Amniotic epithelial cell (primary cell): ENCODE measurements at regions not wholly inside any gene's neighbourhood (a gene's known extent, or its start where the extent isn't known, plus 50 kb on each side); places are given as distances from the start of the nearest gene placed in this dataset.
"Not testable (repeated sequence)": the region's sequence is repeated elsewhere in the genome, so short reads cannot be mapped to it uniquely, and the experiment has no call there.

Experiments
- DNase-seq: peaks from one replicate; pipeline ENCODE4 v3.0.0-alpha.2; 2010; ENCODE audit warnings: low read depth

DNA sequence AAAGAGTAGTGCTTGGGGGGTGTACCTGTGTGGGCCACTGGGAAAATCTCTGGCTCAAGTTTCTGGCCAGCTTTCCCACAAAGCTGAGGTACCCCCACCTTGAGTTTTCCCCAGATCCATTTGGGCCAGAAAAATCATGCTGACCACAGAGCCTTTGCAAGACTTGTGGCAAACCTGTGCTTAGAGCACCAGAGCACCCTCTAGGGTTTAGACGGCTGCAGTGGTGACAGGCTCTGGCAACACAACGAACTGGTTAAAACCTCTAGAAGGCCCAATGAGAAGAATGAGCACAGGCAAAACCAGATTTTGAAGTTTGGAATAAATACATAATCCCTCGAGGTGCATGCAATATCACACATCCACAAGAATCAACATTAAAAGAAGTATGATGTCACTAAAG lies 290.7 kb upstream of the FOLH1 start:
- no peak for DNase-seq

DNA sequence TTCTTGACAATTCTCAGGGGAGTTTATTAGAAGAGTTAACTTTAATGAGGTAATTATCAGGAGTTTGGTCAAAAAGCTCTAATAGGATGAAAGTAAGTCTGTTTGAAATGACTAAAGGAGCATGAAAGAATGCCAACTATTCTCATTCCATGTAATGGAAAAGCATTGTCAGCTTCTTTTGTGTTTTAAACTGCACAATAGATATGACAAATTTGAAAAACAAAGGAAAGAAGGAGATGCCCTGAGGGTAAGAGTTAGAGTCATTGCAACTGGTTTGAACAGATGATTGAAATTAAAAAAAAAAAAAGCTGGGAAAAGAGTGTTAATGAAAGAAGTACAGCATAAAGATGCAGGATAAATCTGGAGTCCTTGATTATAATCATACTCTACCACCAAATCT lies 296.8 kb upstream of the FOLH1 start:
- DNase-seq, result no peak

DNA sequence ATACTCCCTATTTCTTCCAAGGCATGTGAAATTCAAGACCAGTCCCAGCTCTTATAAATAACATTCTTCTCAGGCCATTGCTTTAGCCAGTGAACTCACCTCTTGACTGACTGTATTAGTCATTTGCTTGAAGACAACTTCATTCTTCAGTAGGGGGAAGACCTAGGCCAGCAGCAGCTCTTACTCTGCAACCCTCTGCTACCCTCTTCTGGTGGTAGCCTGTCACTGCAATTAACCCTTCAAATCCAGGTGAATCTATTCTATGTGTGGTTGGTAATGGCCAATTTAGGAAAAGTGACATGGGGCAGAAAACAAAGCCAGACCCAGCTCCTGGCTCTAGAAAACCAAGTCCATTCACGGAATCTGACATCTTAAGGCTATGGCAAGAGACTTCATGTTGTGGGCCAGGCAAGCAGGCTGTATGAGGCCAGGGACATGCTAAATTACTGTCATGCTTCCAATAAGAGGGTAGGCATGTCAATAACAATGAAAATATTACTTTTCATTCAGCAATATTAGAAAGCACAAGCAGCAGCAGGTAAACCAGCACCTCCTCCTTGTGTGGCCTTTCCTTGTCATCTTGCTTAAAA lies 317.9 kb upstream of the FOLH1 start:
- DNase-seq, result peak; percentile 55

DNA sequence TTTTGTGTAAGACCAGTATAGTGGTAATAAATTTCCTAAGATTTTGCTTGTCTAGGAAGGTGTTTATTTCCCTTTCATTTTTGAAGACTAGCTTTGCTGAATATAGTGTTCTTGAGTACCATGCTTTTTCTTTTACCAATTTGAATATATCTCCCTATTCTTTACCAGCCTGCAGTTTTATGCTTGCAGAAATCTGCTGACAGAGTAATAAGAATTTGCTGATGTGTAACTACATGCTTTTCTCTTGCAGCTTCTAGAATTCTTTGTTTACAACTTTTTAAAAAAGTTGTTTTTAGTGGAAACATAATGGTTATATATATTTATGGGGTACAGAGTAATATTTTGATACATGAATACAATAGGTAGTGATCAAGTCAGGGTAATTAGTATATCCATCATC lies 324.8 kb upstream of the FOLH1 start:
- no peak for DNase-seq

DNA sequence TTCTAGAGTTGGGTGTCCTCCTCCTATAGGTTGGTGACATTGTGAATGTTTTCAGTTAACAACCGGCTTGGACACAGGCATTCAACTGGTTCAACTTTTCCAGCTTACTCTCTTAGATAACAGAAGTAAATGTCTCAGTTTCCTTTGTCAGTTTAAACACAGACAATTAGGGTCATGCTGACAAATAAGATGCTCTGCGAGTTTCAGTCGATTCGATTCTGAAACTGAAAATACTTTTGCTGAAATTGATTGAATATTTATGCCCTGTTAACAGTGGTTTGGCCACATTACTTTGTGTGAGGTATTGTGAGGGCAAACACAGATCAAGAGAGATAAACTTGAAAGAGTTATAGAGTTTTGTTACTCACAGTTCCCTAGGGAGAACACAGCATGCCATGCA lies 330.5 kb upstream of the FOLH1 start:
- DNase-seq, result not testable (repeated sequence)

DNA sequence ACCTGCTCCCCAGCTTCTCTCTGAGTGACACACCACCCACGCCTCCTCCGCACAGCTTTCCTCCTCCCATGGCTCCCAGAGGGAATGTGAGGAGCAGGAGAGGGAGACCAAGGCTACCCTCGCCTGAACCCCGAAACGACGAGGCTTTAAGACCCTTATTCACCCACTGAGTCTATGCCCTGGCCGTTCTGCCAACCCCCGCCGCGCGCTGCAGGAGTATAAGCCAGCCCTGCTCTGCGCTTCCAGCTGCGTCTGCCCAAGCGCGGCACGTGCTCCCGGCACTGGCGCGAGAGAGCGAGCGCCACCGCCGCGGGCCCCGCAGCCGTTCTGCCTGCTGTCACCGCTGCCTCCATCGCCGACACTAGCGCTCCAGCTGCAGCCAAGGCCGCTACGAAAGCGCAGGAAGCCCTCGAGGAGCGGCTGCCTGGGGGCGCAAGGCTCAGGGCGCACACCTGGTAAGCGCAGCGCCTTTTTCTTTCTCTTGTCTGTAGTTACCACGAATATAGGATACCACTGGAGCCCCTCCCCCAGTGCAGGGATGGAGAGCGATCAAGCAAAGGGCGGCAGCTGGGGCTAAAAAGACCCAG lies 350.0 kb upstream of the FOLH1 start:
- not testable (repeated sequence) for DNase-seq

DNA sequence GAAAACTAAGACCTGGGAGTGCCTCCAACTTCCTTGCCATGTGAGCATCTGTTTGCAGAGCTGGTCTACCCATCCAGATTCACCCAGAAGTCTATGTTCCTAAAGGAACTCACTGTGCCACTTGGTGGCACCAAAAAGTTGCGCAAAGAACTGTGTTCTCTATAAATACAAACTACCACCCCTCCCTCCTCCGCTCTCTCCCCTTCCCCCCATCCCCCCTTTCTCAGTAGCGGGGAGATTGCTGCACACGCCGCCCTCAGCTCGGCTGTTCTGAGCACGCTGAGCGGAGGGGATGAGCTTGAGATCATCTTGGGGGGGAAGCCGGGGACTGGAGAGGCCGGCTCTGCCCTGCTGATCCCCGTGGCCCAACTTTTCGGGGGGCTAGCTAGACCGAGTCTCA lies 352.2 kb upstream of the FOLH1 start:
- not testable (repeated sequence) for DNase-seq

DNA sequence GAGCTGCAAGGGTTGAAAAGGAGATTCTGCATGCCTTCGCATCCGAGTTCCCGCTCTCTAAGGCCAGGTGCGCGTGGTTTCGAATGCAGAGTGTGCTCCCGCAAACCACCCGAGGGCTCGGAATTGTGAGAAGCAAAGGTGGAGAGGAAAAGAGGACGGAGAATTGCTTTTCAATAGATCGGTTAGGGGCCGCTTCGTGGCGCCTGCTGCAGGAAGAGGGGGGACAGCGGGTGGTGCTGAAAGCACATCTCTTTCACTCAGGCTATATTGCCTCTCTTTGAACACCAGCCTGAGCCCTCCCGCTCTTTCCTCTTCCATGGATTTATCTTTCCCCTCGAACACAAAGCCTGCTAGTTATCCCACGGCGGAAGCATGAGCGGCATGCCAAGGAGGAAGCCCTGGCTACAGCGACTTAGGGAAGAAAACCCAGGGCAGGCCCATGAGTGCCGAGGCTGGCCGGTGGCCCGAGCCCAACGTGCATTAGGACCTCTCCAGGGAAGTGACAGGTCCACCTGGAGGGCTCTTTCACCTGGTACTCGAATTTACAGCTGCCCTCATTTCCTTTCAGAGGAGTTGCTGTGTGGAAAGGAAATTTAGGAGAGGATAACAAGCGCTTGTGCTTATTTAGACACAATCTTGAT lies 353.0 kb upstream of the FOLH1 start:
- DNase-seq, result not testable (repeated sequence)

DNA sequence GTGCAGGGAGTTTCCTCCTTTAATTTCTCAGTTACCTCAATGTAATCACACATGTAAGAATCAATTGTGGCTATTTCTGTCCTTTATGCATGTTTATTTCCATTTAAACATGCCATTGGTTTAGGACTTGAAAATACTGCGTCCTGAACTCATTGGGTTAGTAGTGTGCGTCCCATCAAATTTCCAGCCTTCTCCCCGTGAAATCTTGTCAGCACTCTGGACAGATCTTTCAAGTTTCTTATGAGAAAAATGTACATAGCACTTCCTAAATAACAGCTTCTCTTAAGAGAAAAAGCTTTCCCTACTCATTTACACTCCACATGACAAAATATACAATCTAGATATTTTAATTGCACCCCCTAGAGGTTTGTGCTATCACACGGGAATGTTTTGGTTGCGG lies 353.9 kb upstream of the FOLH1 start:
- DNase-seq, result not testable (repeated sequence)

DNA sequence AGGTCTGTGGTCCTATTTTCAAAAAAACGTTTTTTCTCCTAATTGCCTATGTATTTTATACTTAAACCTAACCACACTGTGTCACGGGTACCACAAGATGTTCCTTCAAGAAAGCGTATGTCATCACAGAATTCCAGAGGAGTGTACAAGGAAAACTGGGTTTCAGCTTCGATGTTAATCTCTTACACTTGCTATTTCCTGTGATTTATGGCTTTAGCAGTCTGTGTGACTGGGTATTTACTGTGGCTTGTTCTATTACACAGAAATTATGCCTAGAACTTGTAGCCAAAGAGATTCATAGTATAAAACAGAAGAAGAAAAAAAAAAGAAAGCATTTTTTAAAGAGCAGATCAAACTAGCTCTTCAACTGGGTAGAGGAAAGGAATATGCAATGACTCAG lies 371.1 kb upstream of the FOLH1 start:
- not testable (repeated sequence) for DNase-seq

DNA sequence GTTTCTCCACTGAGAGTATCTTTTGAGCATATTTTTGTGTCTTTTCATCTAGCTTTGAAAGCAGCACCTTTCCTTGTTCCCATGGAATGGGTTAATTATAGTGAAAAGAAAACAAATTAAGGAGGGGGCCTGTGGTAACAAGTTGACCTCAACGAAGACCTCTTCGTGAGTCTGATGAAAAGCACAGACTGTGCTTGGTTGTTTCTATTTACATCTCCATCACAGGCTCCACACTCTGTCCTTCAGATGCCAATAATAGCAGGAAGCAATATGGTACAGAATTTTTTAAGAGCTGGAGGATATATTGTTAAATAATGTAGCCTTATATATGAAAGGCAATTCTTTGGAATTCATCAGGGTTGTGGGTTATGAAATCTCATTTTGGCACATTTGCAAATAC lies 366.7 kb upstream of the OR4C13 start:
- DNase-seq, result not testable (repeated sequence)

DNA sequence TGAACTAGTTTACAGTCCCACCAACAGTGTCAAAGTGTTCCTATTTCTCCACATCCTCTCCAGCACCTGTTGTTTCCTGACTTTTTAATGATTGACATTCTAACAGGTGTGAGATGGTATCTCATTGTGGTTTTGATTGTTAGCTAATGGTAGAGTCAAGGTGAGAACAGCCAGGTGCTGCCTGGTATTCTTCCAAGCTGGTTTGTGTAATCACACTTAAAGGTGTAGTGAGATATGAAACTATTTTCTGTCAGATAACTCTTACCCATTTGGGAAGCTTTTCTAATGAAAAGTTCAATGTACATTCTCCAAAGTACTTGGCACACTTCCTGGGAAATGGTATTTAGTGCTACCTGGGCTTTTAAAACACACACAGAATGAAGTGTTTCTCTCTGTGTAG lies 343.3 kb upstream of the OR4C13 start:
- DNase-seq, result not testable (repeated sequence)

DNA sequence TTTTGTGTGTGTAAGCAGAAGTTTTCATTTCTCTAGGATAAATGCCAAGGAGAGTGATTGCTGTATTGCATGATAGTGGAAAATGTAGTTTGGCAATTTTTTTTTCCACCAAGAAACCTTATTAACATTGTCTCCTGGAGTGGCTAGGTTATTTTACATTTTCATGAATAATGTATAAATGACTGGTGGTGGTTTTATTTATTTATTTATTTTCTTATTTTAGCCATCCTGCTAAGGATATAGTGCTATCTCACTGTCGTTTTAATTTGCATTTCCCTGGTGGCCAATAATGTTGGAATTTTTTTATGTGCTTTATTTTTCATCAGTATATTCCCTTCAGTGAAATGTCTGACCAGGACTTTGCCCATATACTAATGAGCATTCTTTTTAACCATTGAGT lies 328.3 kb upstream of the OR4C13 start:
- not testable (repeated sequence) for DNase-seq

DNA sequence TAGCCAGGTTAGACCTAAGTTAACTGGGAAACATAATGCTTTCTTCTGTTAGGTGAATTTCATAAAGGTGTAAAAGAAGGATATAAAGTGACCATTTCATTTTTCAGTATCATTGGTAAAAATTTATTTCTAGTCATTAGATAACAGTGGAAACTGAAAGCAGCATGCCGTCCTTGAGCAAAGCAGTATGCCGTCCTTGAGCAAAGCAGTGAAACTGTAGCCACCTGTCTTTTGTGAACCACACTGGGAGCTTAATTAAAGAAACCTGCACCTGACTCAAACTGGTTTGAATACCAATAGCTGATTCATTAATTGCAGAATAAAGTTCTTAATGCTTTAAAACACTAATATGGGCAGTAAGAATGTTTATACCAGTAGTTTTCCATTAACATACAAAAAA lies 281.5 kb upstream of the OR4C13 start:
- DNase-seq, result not testable (repeated sequence)

DNA sequence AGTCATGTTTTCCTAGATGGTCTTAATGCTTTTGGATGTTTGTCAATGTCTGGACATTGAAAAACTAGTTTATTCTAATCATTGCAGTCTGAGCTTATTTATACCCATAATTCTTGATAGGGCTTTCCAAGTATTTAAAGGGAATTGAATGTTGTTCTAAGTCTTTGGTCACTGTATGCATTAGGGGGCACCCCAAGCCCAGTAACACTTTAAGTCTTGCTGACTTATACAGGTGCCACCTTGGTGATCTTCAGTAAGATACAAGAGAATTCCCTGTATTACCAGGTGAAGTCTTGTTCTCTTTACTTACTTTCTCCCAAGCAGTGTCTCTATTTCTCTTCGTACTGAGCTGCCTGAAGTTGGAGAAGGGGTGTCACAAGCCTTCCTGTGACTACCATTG lies 250.1 kb upstream of the OR4C13 start:
- not testable (repeated sequence) for DNase-seq

DNA sequence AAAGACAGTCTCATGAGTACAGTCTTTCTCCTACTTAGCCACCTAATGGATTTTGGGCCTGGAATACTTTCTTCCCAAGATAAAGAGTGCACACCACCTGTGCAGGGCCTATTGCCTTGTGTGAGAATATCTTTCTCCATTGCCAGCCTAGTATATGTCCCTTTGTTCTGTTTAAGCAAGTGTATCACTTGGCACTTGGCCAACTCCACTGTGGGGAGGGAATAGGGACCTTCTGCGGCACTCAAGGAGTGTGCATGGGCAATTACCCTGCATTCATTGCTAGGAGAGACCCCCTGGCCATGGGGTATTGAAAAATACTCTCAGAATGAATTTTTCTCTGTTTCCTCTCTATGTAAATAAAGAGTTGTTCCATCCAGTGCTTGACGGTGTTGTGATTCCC lies 201.7 kb upstream of the OR4C13 start:
- DNase-seq, result not testable (repeated sequence)

DNA sequence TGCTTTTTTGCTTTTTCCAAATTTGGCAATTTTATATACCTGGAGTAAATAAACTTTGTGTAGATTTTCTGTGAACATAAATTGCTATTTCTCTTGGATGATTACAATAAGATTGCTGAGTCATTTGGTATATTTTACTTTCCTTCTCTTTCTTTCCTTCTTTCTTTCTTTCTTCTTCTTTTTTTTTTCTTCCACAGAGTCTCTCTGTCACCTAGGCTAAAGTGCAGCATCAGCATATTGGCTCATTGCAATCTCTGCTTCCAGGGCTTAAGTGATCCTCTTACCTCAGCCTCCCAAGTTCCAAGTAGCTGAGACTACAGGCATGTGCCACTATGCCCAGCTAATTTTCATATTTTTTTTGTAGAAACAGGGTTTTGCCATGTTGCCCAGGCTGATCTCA lies 201.2 kb upstream of the OR4C13 start:
- DNase-seq, result not testable (repeated sequence)

DNA sequence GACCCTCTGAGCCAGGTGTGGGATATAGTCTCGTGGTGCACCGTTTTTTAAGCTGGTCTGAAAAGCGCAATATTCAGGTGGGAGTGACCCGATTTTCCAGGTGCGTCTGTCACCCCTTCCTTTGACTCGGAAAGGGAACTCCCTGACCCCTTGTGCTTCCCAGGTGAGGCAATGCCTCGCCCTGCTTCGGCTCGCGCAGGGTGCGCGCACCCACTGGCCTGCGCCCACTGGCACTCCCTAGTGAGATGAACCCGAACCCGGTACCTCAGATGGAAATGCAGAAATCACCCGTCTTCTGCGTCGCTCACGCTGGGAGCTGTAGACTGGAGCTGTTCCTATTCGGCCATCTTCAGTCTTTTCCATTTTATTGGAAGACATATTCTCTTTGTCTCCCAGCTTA lies 171.4 kb upstream of the OR4C13 start:
- DNase-seq, result not testable (repeated sequence)

DNA sequence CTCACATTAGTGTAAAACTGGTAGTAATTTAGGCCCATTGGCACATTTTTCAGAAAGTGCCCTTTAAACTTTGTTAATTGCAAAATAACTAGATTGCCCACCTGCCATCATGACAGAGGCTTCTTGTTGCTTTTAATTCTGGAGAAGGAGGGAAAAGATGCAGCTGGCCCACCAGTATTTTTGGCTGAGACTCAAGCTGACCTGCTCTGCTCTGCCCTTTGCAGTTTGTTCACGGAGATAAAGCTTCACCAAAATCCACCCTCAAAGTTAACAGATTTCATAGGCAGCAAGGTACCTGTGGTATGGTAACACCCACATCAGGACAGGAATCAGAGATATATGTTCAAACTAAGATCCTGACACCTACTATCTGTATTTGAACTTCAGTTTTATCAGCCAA lies 170.2 kb upstream of the OR4C13 start:
- DNase-seq, result not testable (repeated sequence)

DNA sequence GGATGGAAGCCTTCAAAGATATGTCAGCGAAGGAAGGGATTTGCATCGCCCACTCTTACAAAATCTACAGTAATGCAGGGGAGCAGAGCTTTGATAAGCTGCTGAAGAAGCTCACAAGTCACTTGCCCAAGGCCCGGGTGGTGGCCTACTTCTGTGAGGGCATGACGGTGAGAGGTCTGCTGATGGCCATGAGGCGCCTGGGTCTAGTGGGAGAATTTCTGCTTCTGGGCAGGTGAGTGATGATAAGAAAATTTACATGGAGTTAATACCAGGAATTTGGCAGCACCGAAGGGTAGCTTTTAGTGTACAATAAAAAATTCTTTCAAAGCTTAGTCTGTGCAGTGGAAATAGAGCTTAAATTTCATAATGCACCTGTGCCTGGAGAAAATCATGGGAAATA lies 168.3 kb upstream of the OR4C13 start:
- DNase-seq, result not testable (repeated sequence)

DNA sequence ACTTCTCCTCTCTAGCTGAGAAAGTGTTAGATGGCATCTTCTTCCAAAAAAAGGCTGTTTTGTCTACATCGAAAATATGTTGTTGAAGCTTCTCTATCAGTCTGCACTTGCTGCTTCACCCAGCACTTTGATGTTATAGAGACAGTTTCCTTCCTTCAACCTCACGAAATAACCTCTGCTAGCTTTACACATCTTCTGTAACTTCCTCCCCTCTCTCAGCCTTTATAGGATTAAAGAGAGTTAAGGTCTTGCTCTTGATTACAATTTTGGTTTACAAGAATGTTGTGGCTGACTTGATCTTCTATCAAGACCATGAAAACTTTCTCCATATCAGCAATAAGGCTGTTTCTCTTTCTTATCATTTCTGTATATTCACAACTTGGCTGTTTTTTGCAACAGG lies 162.4 kb upstream of the OR4C13 start:
- DNase-seq, result not testable (repeated sequence)

DNA sequence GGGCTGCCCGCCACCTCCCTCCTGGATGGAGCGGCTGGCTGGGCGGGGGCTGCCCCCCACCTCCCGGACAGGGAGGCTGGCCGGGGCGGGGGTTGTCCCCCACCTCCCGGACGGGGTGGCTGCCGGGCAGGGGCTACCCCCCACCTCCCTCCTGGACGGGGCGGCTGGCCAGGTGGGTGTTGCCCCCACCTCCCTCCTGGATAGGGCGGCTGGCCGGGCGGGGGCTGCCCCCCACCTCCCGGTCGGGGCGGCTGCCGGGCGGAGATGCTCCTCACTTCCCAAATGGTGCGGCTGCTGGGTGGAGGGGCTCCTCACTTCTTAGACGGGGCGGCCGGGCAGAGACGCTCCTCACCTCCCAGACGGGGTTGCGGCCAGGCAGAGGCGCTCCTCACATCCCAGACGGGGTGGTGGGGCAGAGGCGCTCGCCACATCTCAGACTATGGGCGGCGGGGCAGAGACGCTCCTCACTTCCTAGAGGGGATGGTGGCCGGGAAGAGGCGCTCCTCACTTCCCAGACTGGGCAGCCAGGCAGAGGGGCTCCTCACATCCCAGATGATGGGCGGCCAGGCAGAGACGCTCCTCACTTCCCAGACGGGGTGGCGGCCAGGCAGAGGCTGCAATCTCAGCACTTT lies 153.9 kb upstream of the OR4C13 start:
- DNase-seq, result not testable (repeated sequence)
